ENCODE measurements at regions not wholly inside any gene's neighbourhood (a gene's known extent, or its start where the extent isn't known, plus 50 kb on each side); places are given as distances from the start of the nearest gene placed in this dataset.
"Not testable (repeated sequence)": the region's sequence is repeated elsewhere in the genome, so short reads cannot be mapped to it uniquely, and the experiment has no call there.

DNA sequence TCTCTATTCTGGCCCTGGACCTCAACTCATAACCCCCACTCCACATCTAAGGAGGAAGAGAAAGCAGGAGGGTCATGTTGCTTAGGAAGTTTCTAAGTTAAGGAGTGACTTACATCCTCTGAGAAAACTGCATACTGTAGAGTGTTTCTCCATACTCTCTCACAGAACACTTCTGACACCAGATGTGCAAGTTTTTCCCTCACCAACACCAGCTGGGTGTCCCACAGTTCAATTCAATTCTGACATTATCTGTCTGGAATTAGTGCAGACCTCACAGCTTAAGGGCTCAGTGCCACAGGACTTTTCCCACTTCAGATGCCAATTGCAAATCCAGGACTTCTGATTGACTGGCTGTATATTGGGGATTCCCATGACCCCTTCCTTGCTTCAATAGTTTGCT, 89.0 kb upstream of the SFRP2 start:
- DNase-seq (ENCODE audit: low read depth in 4 of 4, low spot score in 3 of 4): no peak

GRCh38 chr4:153873741-153874140, 84.9 kb upstream of the SFRP2 start:
- DNase-seq (ENCODE audit: low read depth in 4 of 4, low spot score in 3 of 4): no peak

GRCh38 chr4:153866766-153867165, 77.9 kb upstream of the SFRP2 start:
- not testable (repeated sequence) for DNase-seq (ENCODE audit: low read depth in 4 of 4, low spot score in 3 of 4)

- no peak for DNase-seq (ENCODE audit: low read depth in 4 of 4, low spot score in 3 of 4)
Observed at GRCh38 chr4:153852501-153852900, 63.6 kb upstream of the SFRP2 start.

DNA sequence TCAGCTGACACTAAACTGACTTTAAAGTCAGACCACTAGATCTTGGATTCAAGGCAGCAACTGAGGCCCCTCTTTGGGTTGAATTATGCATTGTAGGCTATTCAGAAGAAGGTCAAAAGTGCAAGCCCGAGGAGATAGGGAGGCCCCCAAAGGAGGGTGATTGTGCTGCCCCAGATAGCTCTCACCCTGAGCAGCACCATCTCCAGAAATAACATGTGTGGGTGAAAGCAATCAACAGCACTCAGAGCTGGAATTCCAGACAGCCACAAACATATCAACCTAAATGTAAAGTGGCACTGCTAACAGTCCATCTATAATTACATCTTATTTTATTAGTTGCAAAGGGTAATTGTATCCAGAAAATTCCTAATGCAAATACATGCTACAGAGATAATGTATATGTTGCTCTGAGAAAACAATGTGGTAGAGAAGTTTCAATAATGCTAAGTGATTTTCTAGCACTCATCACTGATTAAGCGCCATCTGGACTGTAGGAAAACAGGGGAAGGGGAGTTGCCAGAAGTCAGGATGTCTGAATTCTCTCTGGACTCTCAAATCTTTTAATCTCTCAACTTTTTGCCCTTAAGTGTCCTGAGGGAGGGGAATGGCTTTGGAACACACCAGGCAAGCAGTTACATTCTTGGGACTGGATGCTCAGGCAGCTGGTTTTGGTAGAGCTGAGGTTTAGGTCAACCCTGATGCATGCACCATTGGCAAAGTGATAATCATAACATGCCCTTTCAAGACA, 61.8 kb upstream of the SFRP2 start:
- DNase-seq (ENCODE audit: low read depth in 4 of 4, low spot score in 3 of 4): no peak

DNA sequence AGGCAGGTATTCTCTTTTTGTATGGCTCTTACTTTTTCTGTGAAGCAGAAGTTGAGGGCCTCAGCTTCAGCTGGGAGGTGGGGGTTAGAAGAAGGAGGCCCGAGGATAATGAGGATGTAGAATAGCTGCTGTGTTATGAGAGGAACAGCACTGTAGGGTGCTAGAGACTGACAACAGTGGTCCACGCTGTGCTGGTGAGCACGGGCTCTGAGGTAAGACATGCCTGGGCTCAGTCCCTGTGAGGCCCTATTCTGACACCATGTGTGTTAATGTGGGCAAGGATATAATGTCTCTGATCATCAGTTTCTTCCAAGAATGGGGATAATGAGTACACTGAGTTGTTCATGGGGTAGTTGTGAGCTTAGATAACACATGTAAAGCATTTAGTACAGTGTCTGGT, 55.3 kb upstream of the SFRP2 start:
- no peak for DNase-seq (ENCODE audit: low read depth in 4 of 4, low spot score in 3 of 4)
